GM23248 (cell line): ENCODE measurements at regions not wholly inside any gene's neighbourhood (a gene's known extent, or its start where the extent isn't known, plus 50 kb on each side); places are given as distances from the start of the nearest gene placed in this dataset.

ENCODE experiments used
- EZH2 ChIP-seq: fragments of 200-600 bp; sonication (generic); IDR thresholded peaks from 2 replicates; pipeline ENCODE4 v1.6.1; 2018; ENCODE audit warnings: antibody characterized with exemption, mild to moderate bottlenecking; ENCODE audit not compliant: insufficient read depth, poor library complexity, severe bottlenecking
- EZH2phosphoT487 ChIP-seq: fragments of 200-600 bp; sonication (generic); IDR thresholded peaks from 2 replicates; pipeline ENCODE4 v1.6.1; 2018; ENCODE audit warnings: antibody characterized with exemption, moderate library complexity, mild to moderate bottlenecking, low read depth; ENCODE audit not compliant: insufficient read depth

GRCh38 chr7:46123-46829, 146.1 kb upstream of the FAM20C start:
- TF ChIP-seq EZH2: no peak
- TF ChIP-seq EZH2phosphoT487: no peak
